NT2/D1 (cell line): ENCODE measurements at regions not wholly inside any gene's neighbourhood (a gene's known extent, or its start where the extent isn't known, plus 50 kb on each side); places are given as distances from the start of the nearest gene placed in this dataset.

Experiments used
- SUZ12 ChIP-seq: IDR thresholded peaks from 2 replicates; pipeline ENCODE4 v1.6.1; 2011; ENCODE audit not compliant: insufficient read length, insufficient read depth; ENCODE audit errors: extremely low read depth
- YY1 ChIP-seq: IDR thresholded peaks from 2 replicates; pipeline ENCODE4 v1.6.1; 2011; ENCODE audit not compliant: insufficient read length, insufficient read depth

- no peak for TF ChIP-seq YY1
- no peak for TF ChIP-seq SUZ12
These were observed 260.3 kb upstream of the PLD5 start for GRCh38 chr1:242784807-242785206.
